CD14-positive monocyte (primary cell): ENCODE measurements at regions not wholly inside any gene's neighbourhood (a gene's known extent, or its start where the extent isn't known, plus 50 kb on each side); places are given as distances from the start of the nearest gene placed in this dataset.

Experiments
- DNase-seq, 3 donors: peaks; one replicate each; pipeline ENCODE4 v3.0.0-alpha.2; 2011 to 2022
- H2AFZ ChIP-seq: 2 replicates; pipeline ENCODE4 v1.6.0; 2012; ENCODE audit warnings: mild to moderate bottlenecking, low read depth, low read length, inconsistent platforms; ENCODE audit not compliant: insufficient read depth, poor library complexity, severe bottlenecking
- H3K27ac ChIP-seq, 2 donors: 1 replicate in 1 of 2; 2 replicates in 1 of 2; pipeline ENCODE4 v1.5.1; 2012 to 2013; ENCODE audit warnings: low read length in 2 of 2, control low read depth in 1 of 2, inconsistent platforms in 1 of 2, low read depth in 1 of 2, mild to moderate bottlenecking in 1 of 2
- H3K27me3 ChIP-seq, 2 donors: one replicate each; pipeline versions ENCODE4 v1.6.0 to v1.6.1; 2011 to 2013; ENCODE audit warnings: low read length in 2 of 2; ENCODE audit not compliant: control insufficient read depth in 2 of 2, insufficient read depth in 2 of 2
- H3K36me3 ChIP-seq, 2 donors: replicated peaks in 1 of 2; 1 replicate in 1 of 2; 2 replicates in 1 of 2; pipeline versions ENCODE4 v1.5.1 to v1.6.1; 2012 to 2013; ENCODE audit warnings: low read length in 2 of 2, control low read depth in 1 of 2, inconsistent platforms in 1 of 2, mild to moderate bottlenecking in 1 of 2; ENCODE audit not compliant: insufficient read depth in 2 of 2, control insufficient read depth in 1 of 2
- H3K4me1 ChIP-seq, 2 donors: 1 replicate in 1 of 2; 2 replicates in 1 of 2; pipeline versions ENCODE4 v1.5.1 to v1.6.1; 2012 to 2013; ENCODE audit warnings: low read length in 2 of 2, control low read depth in 1 of 2, inconsistent platforms in 1 of 2, mild to moderate bottlenecking in 1 of 2, moderate library complexity in 1 of 2; ENCODE audit not compliant: insufficient read depth in 2 of 2, control insufficient read depth in 1 of 2
- H3K4me2 ChIP-seq: replicated peaks from 2 replicates; pipeline ENCODE3; 2012; ENCODE audit warnings: low read length, moderate library complexity, mild to moderate bottlenecking; ENCODE audit not compliant: poor library complexity, severe bottlenecking; ENCODE audit errors: extremely low read depth
- H3K4me3 ChIP-seq, 3 experiments: fragments of 200-600 bp in 1 of 3; sonication (generic) in 1 of 3; replicated peaks in 1 of 3; 1 replicate in 2 of 3; 2 replicates in 1 of 3; pipeline ENCODE4 v1.5.1; 2011 to 2013; ENCODE audit warnings: low read length in 3 of 3, mild to moderate bottlenecking in 3 of 3, control low read depth in 2 of 3, low read depth in 2 of 3, inconsistent platforms in 1 of 3, moderate library complexity in 1 of 3
- H3K79me2 ChIP-seq: 2 replicates; pipeline ENCODE4 v1.6.0; 2012; ENCODE audit warnings: mild to moderate bottlenecking, control low read depth, inconsistent platforms, low read length, moderate library complexity; ENCODE audit not compliant: insufficient read depth
- H3K9ac ChIP-seq: 2 replicates; pipeline ENCODE4 v1.6.0; 2017; ENCODE audit warnings: low read length, mild to moderate bottlenecking; ENCODE audit not compliant: insufficient read depth, poor library complexity, severe bottlenecking
- H3K9me3 ChIP-seq, 2 donors: replicated peaks in 1 of 2; 1 replicate in 1 of 2; 2 replicates in 1 of 2; pipeline versions ENCODE4 v1.5.1 to v1.6.1; 2012 to 2013; ENCODE audit warnings: low read length in 2 of 2, control low read depth in 1 of 2; ENCODE audit not compliant: control insufficient read depth in 1 of 2, insufficient read depth in 1 of 2
- H4K20me1 ChIP-seq: 2 replicates; pipeline ENCODE4 v1.6.0; 2012; ENCODE audit warnings: mild to moderate bottlenecking, low read length, control low read depth, moderate library complexity; ENCODE audit not compliant: insufficient read depth
- H3K27ac Mint-ChIP-seq, 7 donors: one replicate each; pipeline ENCODE4 v1.8.0; 2020; ENCODE audit warnings: mild to moderate bottlenecking in 7 of 7, mixed read lengths in 7 of 7, moderate library complexity in 6 of 7, inconsistent platforms in 2 of 7
- H3K27me3 Mint-ChIP-seq, 3 donors: one replicate each; pipeline ENCODE4 v1.8.0; 2021 to 2022; ENCODE audit warnings: low read depth in 3 of 3, mild to moderate bottlenecking in 3 of 3, mixed read lengths in 3 of 3, moderate library complexity in 3 of 3, inconsistent platforms in 1 of 3
- H3K36me3 Mint-ChIP-seq, 2 donors: one replicate each; pipeline ENCODE4 v1.8.0; 2020; ENCODE audit warnings: mixed read lengths in 2 of 2, inconsistent platforms in 1 of 2, mild to moderate bottlenecking in 1 of 2
- H3K4me1 Mint-ChIP-seq: one replicate; pipeline ENCODE4 v1.8.0; 2020; ENCODE audit warnings: mild to moderate bottlenecking, mixed read lengths
- H3K4me3 Mint-ChIP-seq, 2 donors: one replicate each; pipeline ENCODE4 v1.8.0; 2020; ENCODE audit warnings: mild to moderate bottlenecking in 2 of 2, mixed read lengths in 2 of 2, moderate library complexity in 1 of 2
- H3K9me3 Mint-ChIP-seq, 7 donors: one replicate each; pipeline ENCODE4 v1.8.0; 2020 to 2022; ENCODE audit warnings: mixed read lengths in 7 of 7, mild to moderate bottlenecking in 6 of 7, moderate library complexity in 6 of 7, inconsistent platforms in 2 of 7
- WGBS: methylation state at CpG from one replicate; pipeline ENCODE4 v1.1.5; 2013; ENCODE audit warnings: missing lambda C conversion rate; ENCODE audit not compliant: insufficient coverage; 5-methylcytosine and 5-hydroxymethylcytosine counted together
- intact Hi-C, 2 donors: fragments of 100-400 bp; cut with micrococcal nuclease; formaldehyde crosslinking; loops; one replicate each; pipeline versions ENCODE4 v1.15.0 to v1.15.1; 2023
- TF ChIP-seq, protein P1 (sequence below): fragments of 200-600 bp; IDR thresholded peaks from one replicate; pipeline ENCODE4 v1.8.0; 2022; ENCODE audit warnings: antibody characterized with exemption, mild to moderate bottlenecking

DNA sequence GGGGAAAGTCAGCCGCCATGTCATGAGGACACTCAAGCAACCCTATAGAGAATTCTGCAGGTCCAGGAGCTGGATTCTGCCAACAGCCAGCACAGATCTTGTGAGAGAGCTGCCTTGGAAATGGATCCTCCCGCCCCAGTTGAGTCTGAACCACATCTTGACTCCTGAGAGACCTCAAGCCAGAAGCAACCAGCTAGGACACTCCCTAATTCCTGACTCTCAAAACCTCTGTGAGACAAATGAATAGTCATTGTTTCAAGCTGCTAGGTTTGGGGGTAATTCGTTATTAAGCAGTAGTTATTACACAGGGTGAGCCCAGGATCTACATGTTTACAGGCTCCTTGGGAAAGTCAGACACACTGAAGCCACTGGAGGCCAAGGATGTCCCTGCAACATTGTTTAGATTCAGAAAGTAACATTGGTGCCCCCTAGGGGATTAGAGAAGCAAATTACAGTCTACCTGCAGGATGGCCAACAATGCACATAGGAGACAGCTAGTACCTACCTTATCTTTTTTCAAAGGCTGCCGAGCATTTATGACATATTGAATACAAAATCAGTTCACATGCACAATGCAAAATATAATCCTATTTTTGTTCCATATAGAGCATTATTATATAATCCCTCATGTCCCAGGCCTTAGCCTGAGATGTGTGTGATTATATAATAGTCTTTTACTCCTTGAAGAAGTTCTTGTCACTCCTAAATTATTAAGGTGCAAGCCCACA lies 57.9 kb upstream of the FICD start:
- intact Hi-C loops: loop anchor here (5.0 to 10.0 kb wide), 2 partner anchors 222 to 225 kb away; no protein-coding TSS in a partner anchor
- H3K36me3 ChIP-seq: no peaks in the 10 kb centered on the region

DNA sequence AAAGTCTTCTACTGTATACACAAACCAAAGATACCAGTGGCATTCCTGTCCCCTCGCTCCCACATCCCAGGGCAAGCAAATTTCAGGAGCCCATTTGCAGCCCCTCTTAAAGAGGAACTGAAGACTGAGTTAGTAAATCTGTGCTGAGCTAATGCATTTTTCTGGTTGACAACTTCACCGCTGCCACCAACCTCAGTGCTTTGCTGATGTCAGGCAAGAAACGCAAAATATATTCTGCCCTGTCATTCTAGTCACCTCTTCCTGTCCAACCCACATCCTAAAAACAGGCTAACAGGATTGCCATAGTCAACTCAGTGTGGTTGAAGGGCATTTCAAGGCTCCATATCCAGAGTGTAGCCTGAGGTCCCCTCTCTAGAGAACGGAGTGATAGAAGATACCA lies 59.4 kb upstream of the FICD start:
- Mint-ChIP-seq H3K4me3 (peak overlapping the region in 1 of 2 donors; percentile 0), H3K36me3 (no peaks in the 10 kb centered on the region), H3K27ac (peak overlapping the region in 1 of 7 donors; percentile 69), H3K9me3 (peaks cover 0 to 2% (median 0%) of the 10 kb centered on the region in 7 donors), H3K4me1 (peaks cover 11% of the 10 kb centered on the region), H3K27me3 (peaks cover 12 to 24% (median 18%) of the 10 kb centered on the region in 3 donors)
- TF ChIP-seq, protein P1, sequence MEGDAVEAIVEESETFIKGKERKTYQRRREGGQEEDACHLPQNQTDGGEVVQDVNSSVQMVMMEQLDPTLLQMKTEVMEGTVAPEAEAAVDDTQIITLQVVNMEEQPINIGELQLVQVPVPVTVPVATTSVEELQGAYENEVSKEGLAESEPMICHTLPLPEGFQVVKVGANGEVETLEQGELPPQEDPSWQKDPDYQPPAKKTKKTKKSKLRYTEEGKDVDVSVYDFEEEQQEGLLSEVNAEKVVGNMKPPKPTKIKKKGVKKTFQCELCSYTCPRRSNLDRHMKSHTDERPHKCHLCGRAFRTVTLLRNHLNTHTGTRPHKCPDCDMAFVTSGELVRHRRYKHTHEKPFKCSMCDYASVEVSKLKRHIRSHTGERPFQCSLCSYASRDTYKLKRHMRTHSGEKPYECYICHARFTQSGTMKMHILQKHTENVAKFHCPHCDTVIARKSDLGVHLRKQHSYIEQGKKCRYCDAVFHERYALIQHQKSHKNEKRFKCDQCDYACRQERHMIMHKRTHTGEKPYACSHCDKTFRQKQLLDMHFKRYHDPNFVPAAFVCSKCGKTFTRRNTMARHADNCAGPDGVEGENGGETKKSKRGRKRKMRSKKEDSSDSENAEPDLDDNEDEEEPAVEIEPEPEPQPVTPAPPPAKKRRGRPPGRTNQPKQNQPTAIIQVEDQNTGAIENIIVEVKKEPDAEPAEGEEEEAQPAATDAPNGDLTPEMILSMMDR: no peak
- Histone ChIP-seq H3K27ac (peak overlapping the region in 1 of 2 donors; percentile 42), H3K9ac (peak overlapping the region; percentile 11), H3K4me3 (no peak overlapping the region), H4K20me1 (no peaks in the 10 kb centered on the region), H3K9me3 (no peaks in the 10 kb centered on the region), H3K27me3 (peaks cover 9 to 10% of the 10 kb centered on the region in 2 donors), H3K36me3 (no peaks in the 10 kb centered on the region), H3K79me2 (no peaks in the 10 kb centered on the region), H3K4me1 (peaks cover 6 to 12% of the 10 kb centered on the region in 2 donors), H2AFZ (no peak overlapping the region), H3K4me2 (no peak overlapping the region)
- intact Hi-C loops: loop anchor here (5.0 to 10.0 kb wide), 2 partner anchors 221 to 223 kb away; no protein-coding TSS in a partner anchor
- WGBS: 8% methylated on average over 2 of the region's 4 CpGs
- DNase-seq: peak; percentile 1 to 17 (median 6)

More for the DNA sequence above, 57.9 kb upstream of the FICD start:
- 67% methylated on average over 2 of the region's 4 CpGs for WGBS
- Mint-ChIP-seq H3K27ac (no peak overlapping the region), H3K27me3 (peaks cover 9 to 16% (median 10%) of the 10 kb centered on the region in 3 donors), H3K36me3 (no peaks in the 10 kb centered on the region), H3K9me3 (peaks cover 0 to 2% (median 0%) of the 10 kb centered on the region in 7 donors), H3K4me3 (no peak overlapping the region), H3K4me1 (peaks cover 11% of the 10 kb centered on the region)
- Histone ChIP-seq H3K4me1 (peaks cover 6 to 12% of the 10 kb centered on the region in 2 donors), H3K4me3 (no peak overlapping the region), H3K27me3 (peaks cover 5 to 9% of the 10 kb centered on the region in 2 donors), H3K4me2 (no peak overlapping the region), H3K79me2 (no peaks in the 10 kb centered on the region), H3K9me3 (no peaks in the 10 kb centered on the region), H3K27ac (no peak overlapping the region), H4K20me1 (no peaks in the 10 kb centered on the region), H2AFZ (no peak overlapping the region), H3K9ac (no peak overlapping the region)
- TF ChIP-seq, protein P1: peak; percentile 80
- DNase-seq: peak; percentile 30 to 54 (median 52)
